SK-N-DZ (cell line): ENCODE measurements at regions not wholly inside any gene's neighbourhood (a gene's known extent, or its start where the extent isn't known, plus 50 kb on each side); places are given as distances from the start of the nearest gene placed in this dataset.

Source experiments
- DNase-seq: peaks from one replicate; pipeline ENCODE4 v3.0.0-alpha.2; 2015; ENCODE audit warnings: low spot score

GRCh38 chr10:83250396-83250795 is 888.9 kb upstream of the GHITM start:
- no peak for DNase-seq

GRCh38 chr10:83252169-83252568 is 887.1 kb upstream of the GHITM start:
- no peak for DNase-seq

GRCh38 chr10:83252596-83252995 is 886.7 kb upstream of the GHITM start:
- DNase-seq = no peak

- DNase-seq = no peak
Measured at GRCh38 chr10:83253011-83253671, 886.2 kb upstream of the GHITM start.

GRCh38 chr10:83254698-83255097 is 884.6 kb upstream of the GHITM start:
- DNase-seq = no peak

GRCh38 chr10:83262434-83262833 is 876.9 kb upstream of the GHITM start:
- no peak for DNase-seq

GRCh38 chr10:83272666-83273434 is 866.5 kb upstream of the GHITM start:
- peak; percentile 54 for DNase-seq

- peak; percentile 87 for DNase-seq
Measured at GRCh38 chr10:83274088-83274487, 865.2 kb upstream of the GHITM start.

GRCh38 chr10:83276971-83277370 is 862.3 kb upstream of the GHITM start:
- DNase-seq = no peak

- DNase-seq = no peak
Measured at GRCh38 chr10:83283151-83283550, 856.2 kb upstream of the GHITM start.

GRCh38 chr10:83287374-83287773 is 851.9 kb upstream of the GHITM start:
- no peak for DNase-seq

GRCh38 chr10:83289373-83289772 is 849.9 kb upstream of the GHITM start:
- peak; percentile 23 for DNase-seq

GRCh38 chr10:83289948-83290347 is 849.4 kb upstream of the GHITM start:
- DNase-seq = no peak

GRCh38 chr10:83301732-83302131 is 837.6 kb upstream of the GHITM start:
- no peak for DNase-seq

- DNase-seq = no peak
Measured at GRCh38 chr10:83302623-83303022, 836.7 kb upstream of the GHITM start.

- DNase-seq = no peak
Measured at GRCh38 chr10:83310688-83311087, 828.6 kb upstream of the GHITM start.

- no peak for DNase-seq
Measured at GRCh38 chr10:83312570-83312969, 826.7 kb upstream of the GHITM start.

GRCh38 chr10:83332690-83333089 is 806.6 kb upstream of the GHITM start:
- no peak for DNase-seq

GRCh38 chr10:83333566-83333965 is 805.7 kb upstream of the GHITM start:
- no peak for DNase-seq

- DNase-seq = no peak
Measured at GRCh38 chr10:83343676-83344075, 795.6 kb upstream of the GHITM start.

GRCh38 chr10:83346266-83346910 is 792.9 kb upstream of the GHITM start:
- DNase-seq = no peak

GRCh38 chr10:83352588-83352987 is 786.7 kb upstream of the GHITM start:
- no peak for DNase-seq

- no peak for DNase-seq
Measured at GRCh38 chr10:83354456-83354855, 784.9 kb upstream of the GHITM start.
